ENCODE measurements at regions not wholly inside any gene's neighbourhood (a gene's known extent, or its start where the extent isn't known, plus 50 kb on each side); places are given as distances from the start of the nearest gene placed in this dataset.

GRCh38 chr20:12372557-12372956, 454.9 kb downstream of the BTBD3 start:
- TF ChIP-seq, protein P1, sequence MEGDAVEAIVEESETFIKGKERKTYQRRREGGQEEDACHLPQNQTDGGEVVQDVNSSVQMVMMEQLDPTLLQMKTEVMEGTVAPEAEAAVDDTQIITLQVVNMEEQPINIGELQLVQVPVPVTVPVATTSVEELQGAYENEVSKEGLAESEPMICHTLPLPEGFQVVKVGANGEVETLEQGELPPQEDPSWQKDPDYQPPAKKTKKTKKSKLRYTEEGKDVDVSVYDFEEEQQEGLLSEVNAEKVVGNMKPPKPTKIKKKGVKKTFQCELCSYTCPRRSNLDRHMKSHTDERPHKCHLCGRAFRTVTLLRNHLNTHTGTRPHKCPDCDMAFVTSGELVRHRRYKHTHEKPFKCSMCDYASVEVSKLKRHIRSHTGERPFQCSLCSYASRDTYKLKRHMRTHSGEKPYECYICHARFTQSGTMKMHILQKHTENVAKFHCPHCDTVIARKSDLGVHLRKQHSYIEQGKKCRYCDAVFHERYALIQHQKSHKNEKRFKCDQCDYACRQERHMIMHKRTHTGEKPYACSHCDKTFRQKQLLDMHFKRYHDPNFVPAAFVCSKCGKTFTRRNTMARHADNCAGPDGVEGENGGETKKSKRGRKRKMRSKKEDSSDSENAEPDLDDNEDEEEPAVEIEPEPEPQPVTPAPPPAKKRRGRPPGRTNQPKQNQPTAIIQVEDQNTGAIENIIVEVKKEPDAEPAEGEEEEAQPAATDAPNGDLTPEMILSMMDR (IDR thresholded peaks at IDR 0.05): no peak
- H3K4me3 ChIP-seq: no peak overlapping the region
- DNase-seq (no peak), ATAC-seq (no peak)
- H3K9me3 ChIP-seq: peaks cover 0 to 3% (median 0%) of the 10 kb centered on the region in 11 donors
- intact Hi-C loops (cut with DNase I): no loop called here
- H3K27me3 ChIP-seq: no peaks in the 10 kb centered on the region
- no peak overlapping the region for H3K27ac ChIP-seq
- H3K4me1 ChIP-seq: peaks cover 0 to 5% (median 0%) of the 10 kb centered on the region in 9 donors
- 73 to 74% methylated on average over 1 of the region's 1 CpG for WGBS, 2 donors
- H3K36me3 ChIP-seq: no peaks in the 10 kb centered on the region

- intact Hi-C loops (cut with DNase I): no loop called here
- DNase-seq: no peak
- peaks cover 0 to 5% (median 0%) of the 10 kb centered on the region in 9 donors for H3K4me1 ChIP-seq
- H3K36me3 ChIP-seq: no peaks in the 10 kb centered on the region
- H3K27me3 ChIP-seq: no peaks in the 10 kb centered on the region
- TF ChIP-seq, protein P1 (IDR thresholded peaks at IDR 0.05): no peak
- ATAC-seq: no peak
- no peak overlapping the region for H3K4me3 ChIP-seq
- H3K9me3 ChIP-seq: no peaks in the 10 kb centered on the region
- H3K27ac ChIP-seq: no peak overlapping the region
Observed at GRCh38 chr20:12375967-12376366, 458.3 kb downstream of the BTBD3 start.

DNA sequence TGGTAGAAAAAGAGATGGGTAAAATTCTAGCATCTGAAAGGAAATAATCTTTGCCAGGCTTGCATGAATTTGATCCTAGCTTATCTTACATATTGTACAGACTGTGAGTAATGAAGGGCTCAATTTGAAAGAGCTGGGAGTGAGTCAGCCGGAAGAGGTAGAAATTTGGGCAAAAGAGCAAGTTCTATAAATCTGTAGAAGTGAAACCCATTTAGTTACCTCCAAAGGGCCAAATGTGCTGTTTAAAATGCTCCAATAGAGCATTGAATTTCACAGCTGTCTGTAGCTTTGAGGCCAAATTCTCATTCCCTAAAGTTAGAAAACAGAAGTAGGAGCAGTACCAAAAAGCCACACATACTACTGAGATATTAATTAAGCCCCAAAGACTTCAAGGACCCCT, 466.1 kb downstream of the BTBD3 start:
- no peaks in the 10 kb centered on the region for H3K9me3 ChIP-seq
- no peak overlapping the region for H3K4me3 ChIP-seq
- ATAC-seq: peak in 6 of 8 donors; percentile 44 to 73 (median 58)
- no peaks in the 10 kb centered on the region for H3K36me3 ChIP-seq
- no peaks in the 10 kb centered on the region for H3K27me3 ChIP-seq
- H3K27ac ChIP-seq: peak overlapping the region in 9 of 10 donors; percentile 24 to 84 (median 45)
- no peak for DNase-seq
- TF ChIP-seq, protein P1 (IDR thresholded peaks at IDR 0.05): no peak
- 49 to 52% methylated on average over 1 of the region's 1 CpG for WGBS, 2 donors
- peaks cover 0 to 46% (median 15%) of the 10 kb centered on the region in 9 donors for H3K4me1 ChIP-seq
- intact Hi-C loops (cut with DNase I): loop anchor here in 1 of 10 donors (10.0 kb wide), 1 partner anchor 489 kb away; no protein-coding TSS in a partner anchor

DNA sequence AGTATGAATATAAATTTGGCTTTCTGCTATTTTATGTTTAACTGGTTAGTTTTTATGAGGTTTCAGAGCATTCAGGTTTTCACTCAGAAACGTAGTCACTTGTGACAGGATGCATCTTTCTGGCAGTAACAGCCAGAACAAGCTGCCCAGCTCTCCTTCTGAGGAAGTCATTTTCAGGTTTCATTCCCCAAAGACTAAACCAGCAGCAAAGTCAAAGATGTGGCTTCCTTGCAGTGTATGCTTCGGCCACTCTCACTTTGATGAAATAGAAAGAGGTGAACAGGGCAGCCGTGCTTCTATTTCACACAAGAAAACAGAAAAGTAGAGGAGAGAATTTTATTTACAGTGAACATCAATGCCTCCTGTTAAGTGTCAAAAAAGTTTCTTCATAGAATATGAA, 469.1 kb downstream of the BTBD3 start:
- Histone ChIP-seq H3K4me3 (no peak overlapping the region), H3K9me3 (no peaks in the 10 kb centered on the region), H3K4me1 (peaks cover 0 to 62% (median 15%) of the 10 kb centered on the region in 9 donors), H3K27me3 (no peaks in the 10 kb centered on the region), H3K36me3 (no peaks in the 10 kb centered on the region), H3K27ac (no peak overlapping the region)
- intact Hi-C loops (cut with DNase I): loop anchor here in 1 of 10 donors (10.0 kb wide), 1 partner anchor 492 kb away; no protein-coding TSS in a partner anchor
- DNase-seq (no peak), ATAC-seq (no peak)
- TF ChIP-seq, protein P1 (IDR thresholded peaks at IDR 0.05): no peak
- 52 to 60% methylated on average over 3 of the region's 3 CpGs for WGBS, 2 donors

Measured in heart right ventricle (tissue), 16 donors.